Fibroblast of skin of scalp (primary cell): ENCODE measurements at regions not wholly inside any gene's neighbourhood (a gene's known extent, or its start where the extent isn't known, plus 50 kb on each side); places are given as distances from the start of the nearest gene placed in this dataset.

Experiments
- DNase-seq: peaks from one replicate; pipeline ENCODE4 v3.0.0-alpha.2; 2013

GRCh38 chr3:190252080-190252479 is 70.2 kb downstream of the CLDN1 start:
- peak; percentile 22 for DNase-seq

- no peak for DNase-seq
These were observed 72.8 kb downstream of the CLDN1 start for GRCh38 chr3:190249414-190249813.

GRCh38 chr3:190242147-190242546 is 80.1 kb downstream of the CLDN1 start:
- no peak for DNase-seq

GRCh38 chr3:190239325-190239724 is 82.9 kb downstream of the CLDN1 start:
- no peak for DNase-seq

GRCh38 chr3:190238871-190239270 is 83.4 kb downstream of the CLDN1 start:
- DNase-seq = no peak

GRCh38 chr3:190234621-190235020 is 87.6 kb downstream of the CLDN1 start:
- no peak for DNase-seq

GRCh38 chr3:190229632-190230424 is 92.4 kb downstream of the CLDN1 start:
- DNase-seq = peak; percentile 15

GRCh38 chr3:190227064-190227463 is 95.2 kb downstream of the CLDN1 start:
- no peak for DNase-seq

GRCh38 chr3:190224863-190225692 is 97.2 kb downstream of the CLDN1 start:
- peak; percentile 41 for DNase-seq

- peak; percentile 16 for DNase-seq
These were observed 97.8 kb downstream of the CLDN1 start for GRCh38 chr3:190224456-190224855.

- DNase-seq = no peak
These were observed 99.3 kb downstream of the CLDN1 start for GRCh38 chr3:190222916-190223315.

- DNase-seq = no peak
These were observed 99.9 kb downstream of the CLDN1 start for GRCh38 chr3:190222360-190222759.

GRCh38 chr3:190220362-190220761 is 99.7 kb upstream of the P3H2 start:
- no peak for DNase-seq

GRCh38 chr3:190217081-190217480 is 96.4 kb upstream of the P3H2 start:
- no peak for DNase-seq

GRCh38 chr3:190213727-190214126 is 93.0 kb upstream of the P3H2 start:
- DNase-seq = no peak

GRCh38 chr3:190210608-190211007 is 89.9 kb upstream of the P3H2 start:
- DNase-seq = no peak

GRCh38 chr3:190209533-190209932 is 88.8 kb upstream of the P3H2 start:
- DNase-seq = no peak

- no peak for DNase-seq
These were observed 87.5 kb upstream of the P3H2 start for GRCh38 chr3:190208196-190208595.

GRCh38 chr3:190205739-190206138 is 85.0 kb upstream of the P3H2 start:
- peak; percentile 77 for DNase-seq

- no peak for DNase-seq
These were observed 83.5 kb upstream of the P3H2 start for GRCh38 chr3:190204200-190204599.

GRCh38 chr3:190197346-190197763 is 76.7 kb upstream of the P3H2 start:
- DNase-seq = peak; percentile 36

GRCh38 chr3:190194506-190194905 is 73.8 kb upstream of the P3H2 start:
- DNase-seq = no peak

GRCh38 chr3:190193210-190193609 is 72.5 kb upstream of the P3H2 start:
- DNase-seq = no peak

GRCh38 chr3:190192739-190193138 is 72.0 kb upstream of the P3H2 start:
- DNase-seq = no peak
